NCI-H187 (cell line): ENCODE measurements at regions not wholly inside any gene's neighbourhood (a gene's known extent, or its start where the extent isn't known, plus 50 kb on each side); places are given as distances from the start of the nearest gene placed in this dataset.

Experiments used
- DNase-seq, 2 experiments: peaks; one replicate each; lab custom pipeline; 2025; lab: John Stamatoyannopoulos, UW

GRCh38 chr17:79369001-79369400 lies 241.8 kb downstream of the RBFOX3 start:
- DNase-seq, result no peak

GRCh38 chr17:79368521-79368920 lies 242.3 kb downstream of the RBFOX3 start:
- no peak for DNase-seq

DNA sequence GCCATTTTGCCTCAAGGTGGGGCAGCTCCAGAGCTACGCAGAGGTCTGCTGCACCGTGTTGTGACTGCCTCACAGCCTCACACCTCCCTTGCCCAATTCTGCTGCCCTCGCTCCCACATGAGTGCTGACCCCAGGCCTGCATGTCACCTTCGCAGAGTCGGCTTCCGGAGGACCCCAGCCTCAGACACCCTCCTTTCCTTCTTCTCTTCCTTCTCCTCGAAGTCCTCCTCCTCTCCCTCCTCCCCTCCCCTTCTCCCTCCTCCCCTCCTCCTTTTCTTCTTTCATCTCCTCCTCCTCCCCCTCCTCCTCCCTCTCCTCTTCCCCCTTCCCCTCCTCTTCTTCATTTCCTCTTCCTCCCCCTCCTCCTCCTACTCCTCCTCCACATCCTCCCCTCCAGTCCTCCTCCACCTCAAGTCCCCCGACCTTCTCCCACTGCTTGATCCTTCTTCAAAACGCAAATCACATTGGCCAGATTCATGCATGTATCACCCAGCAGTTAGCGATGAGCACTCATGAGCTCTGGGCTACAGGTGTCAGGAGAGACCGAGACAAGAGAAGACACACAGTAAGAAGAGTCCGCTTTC lies 243.8 kb downstream of the RBFOX3 start:
- DNase-seq, result no peak

DNA sequence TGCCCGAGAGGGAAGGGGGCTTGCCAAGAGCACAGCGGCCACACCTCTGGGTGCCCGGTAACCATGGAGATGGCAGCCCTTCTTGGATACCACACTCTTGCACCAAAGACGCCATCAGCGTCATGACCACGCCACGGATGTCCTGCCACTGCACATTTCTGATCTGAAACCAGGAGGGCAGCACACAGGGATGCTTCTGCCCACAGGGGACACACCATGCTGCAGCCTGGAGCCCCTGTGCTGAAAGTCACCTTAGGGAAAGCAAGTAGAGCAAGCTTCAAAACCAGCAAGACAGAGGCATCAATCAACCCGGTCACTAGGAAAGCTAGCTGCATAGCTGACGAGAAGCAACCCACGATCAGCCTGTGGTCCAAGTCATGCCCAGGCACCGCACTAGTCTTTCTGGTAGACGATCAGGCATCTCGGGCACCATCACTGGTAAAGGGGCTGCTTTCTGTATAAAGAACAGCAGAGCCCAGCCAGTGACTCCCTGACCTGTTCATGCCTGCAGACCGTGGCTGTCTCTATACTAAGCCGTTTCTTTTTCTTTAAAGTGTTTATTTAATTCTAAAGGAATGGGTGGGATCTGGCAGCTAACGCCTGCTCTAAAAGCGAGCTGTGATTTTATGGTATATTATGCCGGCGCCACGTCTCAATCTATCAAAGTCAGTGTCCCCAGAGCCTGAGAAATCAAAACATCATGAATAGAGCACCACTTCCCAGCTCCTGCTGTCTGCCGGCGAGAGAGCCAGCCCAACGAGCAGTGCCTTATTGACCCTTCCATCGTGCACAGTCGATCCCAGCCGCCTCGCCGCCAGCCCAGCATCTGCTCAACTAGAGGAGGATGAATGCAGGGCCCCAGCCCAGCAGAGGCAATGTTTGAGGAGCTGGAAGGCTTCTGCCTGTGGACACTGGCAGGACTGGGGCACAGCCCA lies 244.7 kb downstream of the RBFOX3 start:
- DNase-seq, result no peak

GRCh38 chr17:79365351-79365750 lies 245.5 kb downstream of the RBFOX3 start:
- no peak for DNase-seq

DNA sequence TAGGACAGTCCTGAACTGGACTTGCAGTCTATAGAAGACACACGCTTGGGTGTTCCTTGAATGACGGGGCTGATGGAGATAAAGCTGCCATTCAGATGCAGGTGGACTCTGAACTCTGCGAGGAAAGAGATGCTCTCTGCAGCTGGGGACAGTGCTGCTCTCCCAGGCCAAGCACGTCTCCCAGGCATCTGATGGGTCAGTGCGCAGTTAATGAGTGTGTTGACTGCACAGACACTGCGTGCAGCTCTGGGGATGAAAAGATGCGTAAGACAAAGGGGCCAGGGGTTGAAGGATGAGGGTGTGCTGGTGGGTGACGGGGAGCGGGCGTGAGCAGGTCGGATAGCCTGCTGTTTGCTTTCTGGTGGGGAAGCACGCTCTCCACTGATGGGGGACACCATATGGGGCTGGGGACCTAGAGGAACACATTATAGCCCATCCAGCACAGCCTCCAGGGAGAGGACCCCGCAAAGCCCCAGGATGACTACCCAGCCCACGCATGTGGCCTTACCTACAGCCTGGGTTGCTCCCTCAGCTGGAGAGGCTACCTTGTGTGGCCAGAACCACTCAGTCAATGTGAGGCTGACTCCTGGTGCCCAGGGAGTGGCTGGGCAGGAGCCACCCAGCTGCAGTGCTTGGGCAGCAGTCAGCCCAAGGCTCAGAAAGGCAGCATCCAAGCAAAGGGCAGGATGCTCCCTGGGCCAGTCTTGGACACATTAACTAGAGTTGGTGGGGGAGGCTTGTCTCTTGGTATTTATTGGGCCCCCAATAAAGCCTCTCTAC lies 246.3 kb downstream of the RBFOX3 start:
- no peak for DNase-seq

DNA sequence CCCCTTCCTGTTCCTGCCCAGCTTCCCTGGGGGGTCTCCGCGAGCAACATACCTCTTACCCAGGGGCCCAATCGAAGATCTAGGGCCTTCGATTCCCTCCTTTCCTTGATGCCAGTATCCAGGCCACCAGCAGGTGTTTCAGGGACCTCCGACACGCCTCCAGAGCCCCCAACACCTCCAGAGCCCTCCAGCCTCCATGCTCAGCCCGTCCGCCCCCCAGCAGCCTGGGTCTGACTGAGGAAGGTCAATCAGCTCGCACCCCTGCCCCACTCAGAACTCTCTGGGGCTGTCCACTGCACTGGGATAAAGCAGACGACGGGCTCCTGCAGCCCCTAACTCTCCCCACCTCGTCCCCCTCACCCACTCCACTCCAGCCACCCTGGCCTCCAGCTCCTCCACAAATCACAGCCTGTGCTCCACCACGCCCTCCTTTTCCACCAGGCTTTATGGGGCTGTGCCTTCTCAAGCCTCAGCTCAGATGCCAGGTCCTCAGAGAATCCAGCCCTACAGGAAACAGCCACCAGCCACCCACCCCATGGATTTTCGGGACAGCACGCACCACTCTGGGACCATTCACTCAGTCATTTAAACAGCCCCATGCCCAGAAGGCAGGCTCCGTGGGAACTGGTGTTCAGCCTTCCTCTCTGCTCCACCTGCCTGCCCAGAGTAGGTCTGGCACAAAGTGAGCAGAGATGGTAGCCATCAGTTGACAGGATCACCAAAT lies 247.1 kb downstream of the RBFOX3 start:
- no peak for DNase-seq

DNA sequence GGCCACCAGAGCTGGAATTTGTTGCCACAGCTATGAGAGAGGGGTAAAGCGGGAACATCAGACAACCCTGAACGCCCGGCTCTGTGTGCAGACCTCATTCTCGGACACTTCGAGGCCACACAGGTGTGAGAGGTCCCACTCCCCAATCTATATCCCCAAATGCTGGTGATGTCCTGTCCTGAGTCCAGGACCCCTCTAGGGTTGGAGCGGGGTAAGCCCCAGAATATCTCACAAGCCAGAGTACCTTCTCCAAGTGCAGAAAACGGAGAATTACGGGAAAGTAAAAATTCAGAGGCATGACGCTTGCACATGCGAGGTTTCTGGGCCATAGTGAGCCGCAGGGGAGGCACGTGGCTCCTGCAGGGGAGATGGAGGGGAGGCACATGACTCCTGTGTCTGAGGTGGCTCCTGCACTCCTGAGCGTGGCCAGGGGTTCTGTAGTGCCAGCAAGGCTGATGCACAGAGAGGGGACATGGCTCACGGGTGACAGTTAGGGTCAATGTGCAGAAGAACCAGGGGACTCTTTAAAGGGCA lies 248.0 kb downstream of the RBFOX3 start:
- no peak for DNase-seq

GRCh38 chr17:79361873-79362771 lies 248.7 kb downstream of the RBFOX3 start:
- DNase-seq, result no peak

- DNase-seq, result no peak
Measured at GRCh38 chr17:79361221-79361734, 249.6 kb downstream of the RBFOX3 start.

DNA sequence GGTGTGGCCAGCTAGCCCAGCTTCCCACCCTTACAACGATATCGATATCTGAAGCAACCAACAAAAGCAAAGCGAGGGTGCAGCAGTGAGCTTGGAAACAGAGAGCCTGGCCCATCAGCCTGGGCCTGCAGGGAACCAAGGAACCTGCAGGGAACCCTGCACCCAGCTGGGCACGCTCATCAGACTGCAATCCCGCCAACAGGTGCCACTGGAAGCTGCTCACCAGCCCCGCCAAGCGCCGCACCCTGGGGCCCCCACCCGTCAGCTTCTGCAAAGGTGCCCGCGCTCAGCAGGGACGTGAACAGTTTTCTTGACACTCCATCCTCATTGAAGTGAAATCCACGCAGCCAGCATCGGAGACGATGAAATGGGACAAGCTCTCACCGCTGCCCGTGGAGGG lies 250.7 kb downstream of the RBFOX3 start:
- no peak for DNase-seq

DNA sequence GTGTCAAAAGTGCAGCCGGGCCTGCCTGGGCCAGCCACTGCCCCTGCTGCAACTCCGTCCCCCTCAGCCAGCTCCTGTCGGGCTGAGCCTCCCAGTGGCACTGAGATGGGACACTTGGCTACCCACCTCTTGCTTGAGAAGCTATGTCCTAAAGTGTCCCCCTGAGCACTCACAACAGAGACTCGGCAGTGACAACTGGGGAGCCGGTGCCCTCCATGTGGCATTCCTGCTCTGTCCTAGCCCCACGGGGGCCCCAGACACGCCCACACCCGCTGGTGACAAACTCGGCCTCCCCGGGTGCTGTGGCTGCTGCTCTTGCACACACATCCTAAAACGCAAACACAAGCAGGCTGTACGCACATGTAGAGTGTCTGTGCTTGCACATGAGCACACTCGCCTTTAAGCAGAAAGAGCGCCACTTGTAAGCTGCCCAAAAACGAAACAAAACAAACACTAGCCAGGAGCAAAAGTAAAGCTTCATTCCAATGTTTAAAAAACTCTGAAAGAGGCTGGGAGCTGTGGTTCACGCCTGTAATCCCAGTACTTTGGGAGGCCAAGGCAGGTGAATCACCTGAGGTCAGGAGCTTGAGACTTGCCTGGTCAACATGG lies 253.9 kb downstream of the RBFOX3 start:
- DNase-seq, result no peak

GRCh38 chr17:79355165-79355564 lies 255.7 kb downstream of the RBFOX3 start:
- DNase-seq, result no peak

- DNase-seq, result no peak
Measured at GRCh38 chr17:79354173-79354820, 256.6 kb downstream of the RBFOX3 start.

DNA sequence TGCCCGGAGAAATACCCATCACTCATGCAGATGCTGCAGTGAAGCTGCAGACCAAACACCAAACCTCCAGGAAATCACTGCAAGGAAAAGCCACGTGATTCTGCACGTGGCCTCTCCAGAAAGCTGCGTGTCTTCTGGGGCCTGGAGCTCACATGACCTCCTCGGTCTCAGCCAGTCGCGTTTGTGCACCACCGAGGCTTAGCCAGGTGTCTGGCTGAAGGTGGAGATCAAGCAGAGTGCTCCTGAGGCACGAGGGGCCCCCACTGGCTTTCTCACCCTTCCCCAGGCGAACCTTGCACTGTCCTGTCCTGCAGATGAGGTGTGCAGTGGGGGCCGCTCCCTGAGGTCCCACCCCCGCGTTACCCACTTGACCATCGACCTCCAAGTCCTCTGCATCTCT lies 257.3 kb downstream of the RBFOX3 start:
- no peak for DNase-seq

DNA sequence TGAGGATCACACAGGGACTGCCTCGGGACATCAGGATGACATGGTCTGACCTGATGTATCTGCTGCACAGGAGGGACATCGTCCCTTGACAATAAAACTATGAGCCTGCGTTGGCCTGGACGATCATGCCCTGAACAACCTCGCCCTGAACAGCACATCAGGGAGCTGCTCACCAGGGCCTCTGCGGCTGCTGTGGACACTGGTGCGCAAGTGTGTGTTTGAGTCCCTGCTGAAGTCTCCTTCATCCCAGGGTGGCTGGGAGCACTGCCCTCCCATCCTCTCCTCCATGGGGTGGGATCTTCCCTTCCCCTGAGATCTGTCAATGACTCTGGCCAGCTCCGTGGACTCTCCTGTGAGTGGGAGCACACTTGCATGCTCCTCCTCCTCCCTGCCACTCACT lies 257.8 kb downstream of the RBFOX3 start:
- DNase-seq, result no peak

DNA sequence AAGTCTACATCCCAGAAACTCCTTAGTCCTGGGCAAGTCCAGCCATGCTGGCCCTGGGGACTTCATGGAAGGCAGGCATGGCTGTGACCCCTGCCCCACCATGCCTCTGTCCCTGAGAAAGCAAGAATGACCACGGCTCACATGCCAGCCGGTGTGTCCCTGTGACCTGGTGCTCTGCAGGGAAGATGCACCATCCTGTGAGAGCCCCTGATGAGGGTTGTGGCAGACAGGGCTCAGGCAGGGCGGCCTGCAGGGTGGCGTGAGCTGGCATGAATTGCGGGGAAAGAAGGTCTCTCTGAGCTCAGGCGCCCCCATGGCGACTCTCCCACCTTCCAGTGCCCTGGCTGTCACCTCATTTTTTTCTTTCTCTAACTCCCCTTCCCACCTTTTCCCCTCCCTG lies 260.3 kb downstream of the RBFOX3 start:
- DNase-seq, result no peak

DNA sequence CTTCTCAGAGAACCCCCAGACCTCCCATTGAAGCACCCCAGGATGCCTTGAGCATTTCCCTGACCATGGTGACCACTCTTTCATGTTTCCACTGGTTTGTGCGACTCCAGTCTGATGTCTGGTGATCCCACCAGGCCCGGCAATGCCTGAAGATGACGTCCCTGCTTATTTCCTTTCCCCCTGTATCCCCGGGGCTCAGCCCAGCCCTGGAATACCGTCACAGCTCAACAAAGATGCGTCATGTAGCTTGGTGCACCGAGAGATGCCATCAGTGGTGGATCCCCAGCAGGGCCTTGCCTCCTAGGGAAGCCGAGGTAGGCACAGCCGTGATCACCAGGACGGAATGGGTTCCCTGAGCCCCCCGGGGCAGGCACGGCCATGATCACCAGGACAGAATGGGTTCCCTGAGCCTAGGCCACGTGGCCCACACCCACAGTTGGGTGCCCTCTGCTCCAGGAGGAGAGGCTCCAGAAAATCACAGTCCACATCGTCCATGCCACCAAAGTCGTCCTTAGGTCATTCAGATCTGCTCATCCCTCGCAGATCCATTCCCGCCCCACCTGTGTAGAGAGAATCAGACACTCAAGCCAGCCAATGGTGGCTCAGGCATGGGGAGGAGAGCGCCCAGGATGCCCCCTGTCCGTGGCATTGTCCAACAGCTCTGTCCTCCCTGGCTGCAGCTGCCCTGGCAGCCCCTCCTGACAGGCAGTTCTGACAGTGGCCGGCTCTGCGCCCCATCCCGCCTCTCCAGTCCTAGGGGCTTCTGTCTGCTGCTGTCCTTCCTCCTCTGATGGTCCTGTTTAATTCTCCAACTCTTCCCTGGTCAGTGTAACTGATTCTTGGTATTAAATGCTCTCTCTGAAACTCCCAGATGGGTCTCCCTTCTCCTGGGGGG lies 261.1 kb downstream of the RBFOX3 start:
- no peak for DNase-seq

GRCh38 chr17:79342376-79342775 lies 267.8 kb downstream of the ENGASE start:
- DNase-seq, result no peak
